HEK293T (cell line): ENCODE measurements at regions not wholly inside any gene's neighbourhood (a gene's known extent, or its start where the extent isn't known, plus 50 kb on each side); places are given as distances from the start of the nearest gene placed in this dataset.

Experiments
- CTCF ChIA-PET: fragments of 350-600 bp; formaldehyde crosslinking; extraction: SDS; loops from one replicate; lab custom pipeline; 2021; ENCODE audit warnings: antibody characterized with exemption, inconsistent platforms; lab: Yijun Ruan, JAX
- POLR2A ChIA-PET: fragments of 350-600 bp; formaldehyde crosslinking; extraction: SDS; loops from one replicate; lab custom pipeline; 2020; ENCODE audit warnings: antibody characterized with exemption, inconsistent platforms; lab: Yijun Ruan, JAX
- DNase-seq: peaks from one replicate; pipeline ENCODE4 v3.0.0; 2012; ENCODE audit warnings: mixed read lengths; ENCODE audit errors: extremely low spot score
- ARNT ChIP-seq: fragments of 450-650 bp; IDR thresholded peaks from 2 replicates; pipeline ENCODE4 v1.6.1; 2017; ENCODE audit warnings: mild to moderate bottlenecking
- BHLHE40 ChIP-seq: fragments of 450-650 bp; IDR thresholded peaks from 2 replicates; pipeline ENCODE4 v1.6.1; 2016; ENCODE audit warnings: mild to moderate bottlenecking, moderate library complexity, borderline replicate concordance
- CTBP1 ChIP-seq: fragments of 450-650 bp; IDR thresholded peaks from 2 replicates; pipeline ENCODE4 v1.6.1; 2016; ENCODE audit warnings: borderline replicate concordance
- ELF4 ChIP-seq: fragments of 450-650 bp; IDR thresholded peaks from 2 replicates; pipeline ENCODE4 v1.6.1; 2017; ENCODE audit warnings: antibody characterized with exemption
- FOXA1 ChIP-seq: fragments of 450-650 bp; IDR thresholded peaks from 2 replicates; pipeline ENCODE4 v1.6.1; 2016; ENCODE audit warnings: mild to moderate bottlenecking
- FOXK2 ChIP-seq: fragments of 450-650 bp; IDR thresholded peaks from 2 replicates; pipeline ENCODE4 v1.6.1; 2016; ENCODE audit warnings: mild to moderate bottlenecking
- FOXM1 ChIP-seq: fragments of 450-650 bp; IDR thresholded peaks from 2 replicates; pipeline ENCODE4 v1.6.1; 2017; ENCODE audit warnings: mild to moderate bottlenecking, borderline replicate concordance
- HDGF ChIP-seq: fragments of 450-650 bp; IDR thresholded peaks from 2 replicates; pipeline ENCODE4 v1.6.1; 2017; ENCODE audit warnings: antibody characterized with exemption, borderline replicate concordance
- L3MBTL2 ChIP-seq: fragments of 450-650 bp; conservative IDR thresholded peaks from 2 replicates; pipeline ENCODE4 v1.6.1; 2016; ENCODE audit warnings: mild to moderate bottlenecking
- LEF1 ChIP-seq: fragments of 450-650 bp; IDR thresholded peaks from 2 replicates; pipeline ENCODE4 v1.6.1; 2017; ENCODE audit warnings: mild to moderate bottlenecking, borderline replicate concordance
- NFRKB ChIP-seq: fragments of 450-650 bp; IDR thresholded peaks from 2 replicates; pipeline ENCODE4 v1.6.1; 2016; ENCODE audit warnings: mild to moderate bottlenecking, moderate library complexity
- SP1 ChIP-seq: fragments of 450-650 bp; IDR thresholded peaks from 2 replicates; pipeline ENCODE4 v1.6.1; 2017
- SUZ12 ChIP-seq: fragments of 450-650 bp; IDR thresholded peaks from 2 replicates; pipeline ENCODE4 v1.6.1; 2016; ENCODE audit warnings: mild to moderate bottlenecking
- TARDBP ChIP-seq: fragments of 450-650 bp; IDR thresholded peaks from 2 replicates; pipeline ENCODE4 v1.6.1; 2016
- ZNF384 ChIP-seq: fragments of 450-650 bp; IDR thresholded peaks from 2 replicates; pipeline ENCODE4 v1.6.1; 2016
- TF ChIP-seq, protein P1 (sequence below): fragments of 450-650 bp; IDR thresholded peaks from 2 replicates; pipeline ENCODE4 v1.6.1; 2016

GRCh38 chr11:95365348-95365747 lies 134.3 kb upstream of the SESN3 start:
- no peak for DNase-seq
- CTCF ChIA-PET, result no interaction called here
- no peak for TF ChIP-seq BHLHE40
- TF ChIP-seq NFRKB, result no peak
- TF ChIP-seq ZNF384, result no peak
- TF ChIP-seq ARNT, result no peak
- POLR2A ChIA-PET, result no interaction called here

- POLR2A ChIA-PET, result no interaction called here
Observed at GRCh38 chr11:95364324-95365295, 133.6 kb upstream of the SESN3 start.

GRCh38 chr11:95363708-95364107 lies 132.7 kb upstream of the SESN3 start:
- no peak for DNase-seq
- CTCF ChIA-PET, result no interaction called here
- POLR2A ChIA-PET, result no interaction called here
- TF ChIP-seq L3MBTL2, result no peak
- TF ChIP-seq, protein P1, sequence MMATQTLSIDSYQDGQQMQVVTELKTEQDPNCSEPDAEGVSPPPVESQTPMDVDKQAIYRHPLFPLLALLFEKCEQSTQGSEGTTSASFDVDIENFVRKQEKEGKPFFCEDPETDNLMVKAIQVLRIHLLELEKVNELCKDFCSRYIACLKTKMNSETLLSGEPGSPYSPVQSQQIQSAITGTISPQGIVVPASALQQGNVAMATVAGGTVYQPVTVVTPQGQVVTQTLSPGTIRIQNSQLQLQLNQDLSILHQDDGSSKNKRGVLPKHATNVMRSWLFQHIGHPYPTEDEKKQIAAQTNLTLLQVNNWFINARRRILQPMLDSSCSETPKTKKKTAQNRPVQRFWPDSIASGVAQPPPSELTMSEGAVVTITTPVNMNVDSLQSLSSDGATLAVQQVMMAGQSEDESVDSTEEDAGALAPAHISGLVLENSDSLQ, result 0 out of 2 replicates have a peak, but pooled peaks have one; percentile 38
- TF ChIP-seq NFRKB, result no peak
- no peak for TF ChIP-seq ARNT
- no peak for TF ChIP-seq SUZ12
- no peak for TF ChIP-seq LEF1
- TF ChIP-seq BHLHE40, result no peak

More at GRCh38 chr11:95364324-95365295, 133.6 kb upstream of the SESN3 start:
- DNase-seq, result no peak
- no peak for TF ChIP-seq ZNF384
- no peak for TF ChIP-seq ELF4
- TF ChIP-seq LEF1, result no peak
- no peak for TF ChIP-seq TARDBP
- TF ChIP-seq, protein P1, result no peak
- TF ChIP-seq SP1, result no peak
- TF ChIP-seq NFRKB, result no peak
- TF ChIP-seq SUZ12, result no peak
- TF ChIP-seq L3MBTL2, result no peak
- no peak for TF ChIP-seq CTBP1
- TF ChIP-seq HDGF, result no peak
- TF ChIP-seq BHLHE40, result no peak
- CTCF ChIA-PET, result no interaction called here

GRCh38 chr11:95363164-95363563 lies 132.2 kb upstream of the SESN3 start:
- CTCF ChIA-PET, result no interaction called here
- POLR2A ChIA-PET, result no interaction called here
- no peak for DNase-seq
- TF ChIP-seq HDGF, result no peak
- no peak for TF ChIP-seq FOXM1
- TF ChIP-seq SP1, result no peak
- no peak for TF ChIP-seq CTBP1
- no peak for TF ChIP-seq BHLHE40
- no peak for TF ChIP-seq LEF1
- TF ChIP-seq ZNF384, result no peak
- no peak for TF ChIP-seq SUZ12
- no peak for TF ChIP-seq TARDBP
- TF ChIP-seq, protein P1, result no peak
- no peak for TF ChIP-seq ELF4

DNA sequence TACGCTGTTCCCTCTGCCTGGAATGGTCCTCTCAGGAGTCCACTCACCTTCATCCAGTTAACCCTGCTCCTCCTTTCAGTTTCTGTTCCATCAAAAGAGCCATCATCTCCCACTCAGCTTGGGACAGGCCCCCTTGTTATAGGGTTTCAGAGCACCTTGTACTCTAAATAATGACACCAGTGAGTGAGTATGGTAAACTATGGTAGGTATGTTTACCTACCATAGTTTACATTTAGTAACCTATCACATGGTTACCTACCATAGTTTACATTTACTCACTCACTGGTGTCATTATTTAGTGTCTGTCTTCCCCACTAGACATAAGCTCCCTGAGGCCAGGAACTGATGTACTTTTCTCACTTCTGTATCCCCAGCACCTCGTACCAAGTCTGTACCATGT lies 130.2 kb upstream of the SESN3 start:
- ChIA-PET CTCF (no interaction called here), POLR2A (no interaction called here)
- TF ChIP-seq TARDBP, result no peak
- no peak for TF ChIP-seq FOXM1
- TF ChIP-seq, protein P1, result no peak
- TF ChIP-seq BHLHE40, result no peak
- TF ChIP-seq NFRKB, result no peak
- no peak for TF ChIP-seq ZNF384
- TF ChIP-seq SP1, result no peak
- no peak for TF ChIP-seq SUZ12
- TF ChIP-seq ARNT, result no peak
- TF ChIP-seq LEF1, result no peak
- no peak for TF ChIP-seq HDGF
- TF ChIP-seq L3MBTL2, result no peak
- no peak for TF ChIP-seq FOXA1
- no peak for TF ChIP-seq ELF4
- no peak for TF ChIP-seq FOXK2
- TF ChIP-seq CTBP1, result no peak
- DNase-seq, result no peak

GRCh38 chr11:95360377-95361075 lies 129.5 kb upstream of the SESN3 start:
- DNase-seq, result no peak
- TF ChIP-seq FOXA1, result no peak
- no peak for TF ChIP-seq SP1
- TF ChIP-seq BHLHE40, result no peak
- TF ChIP-seq FOXM1, result no peak
- no peak for TF ChIP-seq NFRKB
- TF ChIP-seq TARDBP, result no peak
- TF ChIP-seq LEF1, result no peak
- no peak for TF ChIP-seq FOXK2
- TF ChIP-seq ZNF384, result no peak
- no peak for TF ChIP-seq ELF4
- no peak for TF ChIP-seq SUZ12
- TF ChIP-seq ARNT, result no peak
- TF ChIP-seq, protein P1, result no peak
- no peak for TF ChIP-seq L3MBTL2
- TF ChIP-seq CTBP1, result no peak
- no peak for TF ChIP-seq HDGF
- ChIA-PET POLR2A (no interaction called here), CTCF (no interaction called here)
